ENCODE measurements at regions not wholly inside any gene's neighbourhood (a gene's known extent, or its start where the extent isn't known, plus 50 kb on each side); places are given as distances from the start of the nearest gene placed in this dataset.

DNA sequence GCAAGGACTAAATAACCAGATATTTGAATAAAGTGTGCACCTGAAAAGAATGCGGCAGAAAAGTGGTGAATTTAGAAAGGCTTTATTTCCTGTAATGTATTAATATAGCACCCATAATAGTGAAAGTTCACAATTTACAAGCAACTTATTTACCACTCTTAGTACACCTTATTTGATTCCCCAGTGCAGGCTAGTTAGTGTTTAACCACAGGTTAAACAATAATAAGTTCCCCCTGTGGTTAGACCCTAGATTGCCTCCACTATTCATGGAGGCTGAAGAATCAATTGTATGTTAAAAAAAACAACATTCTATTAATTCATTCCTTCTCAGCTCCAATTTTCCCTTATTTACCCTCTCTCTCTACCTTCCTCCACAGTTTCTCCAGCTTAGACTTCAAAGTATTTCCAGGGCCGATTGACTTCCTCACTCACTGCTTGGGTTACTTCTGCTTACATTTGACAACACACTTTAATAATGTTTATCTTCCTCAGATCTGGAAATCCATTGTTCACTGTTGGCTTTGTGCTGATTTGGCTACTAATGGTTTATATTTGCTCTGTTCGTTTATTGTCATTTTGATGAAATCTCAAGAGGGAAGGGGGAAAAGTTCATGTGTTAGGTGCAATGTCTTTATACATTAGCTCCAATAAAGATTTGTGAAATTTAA, 796.3 kb downstream of the BRINP3 start:
- no peak overlapping the region for H3K18ac ChIP-seq (ENCODE audit: low read length)
- no peaks in the 10 kb centered on the region for H3K79me2 ChIP-seq (ENCODE audit: control insufficient read depth, insufficient read depth, low read length, poor library complexity)
- H3K9ac ChIP-seq (ENCODE audit: low read length): no peak overlapping the region
- no peak overlapping the region for H2BK5ac ChIP-seq (ENCODE audit: low read depth, low read length, poor library complexity)
- no peaks in the 10 kb centered on the region for H3K4me1 ChIP-seq (ENCODE audit: control insufficient read depth in 1 of 2, insufficient read depth in 2 of 2, low read length in 2 of 2)
- no peaks in the 10 kb centered on the region for H3K79me1 ChIP-seq (ENCODE audit: low read length)
- no peak overlapping the region for H3K4me3 ChIP-seq (ENCODE audit: low read depth, low read length)
- H2AFZ ChIP-seq (ENCODE audit: insufficient read depth, low read length, poor library complexity): no peak overlapping the region
- WGBS (ENCODE audit: extremely low coverage, insufficient coverage, insufficient read length): no CpG with 5 or more reads among the region's 3 CpGs
- H3K27me3 ChIP-seq (ENCODE audit: insufficient read depth, low read length): no peaks in the 10 kb centered on the region
- H4K8ac ChIP-seq (ENCODE audit: low read depth, low read length): no peak overlapping the region
- H3K4me2 ChIP-seq (ENCODE audit: low read length): no peak overlapping the region
- no peaks in the 10 kb centered on the region for H3K36me3 ChIP-seq (ENCODE audit: control insufficient read depth in 1 of 2, insufficient read depth in 2 of 2, low read length in 2 of 2)
- no peak overlapping the region for H4K91ac ChIP-seq (ENCODE audit: low read depth, low read length)
- no peak for DNase-seq
- no peak overlapping the region for H3K27ac ChIP-seq (ENCODE audit: low read depth, low read length)
- no peaks in the 10 kb centered on the region for H3K9me3 ChIP-seq (ENCODE audit: insufficient read depth, low read depth, low read length)
- H2AK5ac ChIP-seq (ENCODE audit: low read length): no peak overlapping the region
- H3K23ac ChIP-seq (ENCODE audit: low read length): no peak overlapping the region
- no peak overlapping the region for H2BK120ac ChIP-seq (ENCODE audit: insufficient read depth, low read length, poor library complexity)
- no peak overlapping the region for H3K4ac ChIP-seq (ENCODE audit: low read depth, low read length)
- no peak overlapping the region for H4K12ac ChIP-seq (ENCODE audit: low read depth, low read length)
- H3K14ac ChIP-seq (ENCODE audit: low read length): no peak overlapping the region
- no peak overlapping the region for H2BK12ac ChIP-seq (ENCODE audit: low read length)

- Histone ChIP-seq H3K4me2 (ENCODE audit: low read length) (no peak overlapping the region), H3K23ac (ENCODE audit: low read length) (no peak overlapping the region), H3K9me3 (ENCODE audit: insufficient read depth, low read depth, low read length) (no peaks in the 10 kb centered on the region), H4K12ac (ENCODE audit: low read depth, low read length) (no peak overlapping the region), H2BK120ac (ENCODE audit: insufficient read depth, low read length, poor library complexity) (no peak overlapping the region), H3K9ac (ENCODE audit: low read length) (no peak overlapping the region), H2AK5ac (ENCODE audit: low read length) (no peak overlapping the region), H4K91ac (ENCODE audit: low read depth, low read length) (no peak overlapping the region), H2BK12ac (ENCODE audit: low read length) (no peak overlapping the region), H2BK5ac (ENCODE audit: low read depth, low read length, poor library complexity) (no peak overlapping the region), H3K36me3 (ENCODE audit: control insufficient read depth in 1 of 2, insufficient read depth in 2 of 2, low read length in 2 of 2) (no peaks in the 10 kb centered on the region), H4K8ac (ENCODE audit: low read depth, low read length) (no peak overlapping the region), H3K27ac (ENCODE audit: low read depth, low read length) (no peak overlapping the region), H3K79me2 (ENCODE audit: control insufficient read depth, insufficient read depth, low read length, poor library complexity) (no peaks in the 10 kb centered on the region), H3K14ac (ENCODE audit: low read length) (no peak overlapping the region), H2AFZ (ENCODE audit: insufficient read depth, low read length, poor library complexity) (no peak overlapping the region), H3K18ac (ENCODE audit: low read length) (no peak overlapping the region), H3K27me3 (ENCODE audit: insufficient read depth, low read length) (no peaks in the 10 kb centered on the region), H3K79me1 (ENCODE audit: low read length) (no peaks in the 10 kb centered on the region), H3K4me1 (ENCODE audit: control insufficient read depth in 1 of 2, insufficient read depth in 2 of 2, low read length in 2 of 2) (no peaks in the 10 kb centered on the region), H3K4ac (ENCODE audit: low read depth, low read length) (no peak overlapping the region), H3K4me3 (ENCODE audit: low read depth, low read length) (no peak overlapping the region)
- no CpG with 5 or more reads among the region's 3 CpGs for WGBS (ENCODE audit: extremely low coverage, insufficient coverage, insufficient read length)
- DNase-seq: peak in 1 of 2 donors; percentile 36
Observed at GRCh38 chr1:189682591-189682990, 795.1 kb downstream of the BRINP3 start.

DNA sequence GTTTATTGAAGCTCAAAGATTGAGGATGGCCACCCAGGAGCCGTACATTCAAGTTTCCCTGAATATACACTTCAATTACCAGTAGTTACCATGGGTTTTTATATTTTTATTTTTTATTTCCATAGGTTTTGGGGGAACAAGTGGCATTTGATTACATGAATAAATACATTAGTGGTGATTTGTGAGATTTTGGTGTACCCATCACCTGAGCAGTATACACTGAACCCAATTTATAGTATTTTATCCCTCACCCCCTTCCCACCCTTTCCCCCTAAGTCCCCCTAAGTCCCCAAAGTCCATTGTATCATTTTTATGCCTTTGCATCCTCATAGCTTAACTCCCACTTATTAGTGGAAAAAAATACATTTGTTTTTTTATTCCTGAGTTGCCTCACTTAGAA, 791.4 kb downstream of the BRINP3 start:
- no peak overlapping the region for H2AFZ ChIP-seq (ENCODE audit: insufficient read depth, low read length, poor library complexity)
- H4K8ac ChIP-seq (ENCODE audit: low read depth, low read length): no peak overlapping the region
- H3K9ac ChIP-seq (ENCODE audit: low read length): no peak overlapping the region
- no peaks in the 10 kb centered on the region for H3K27me3 ChIP-seq (ENCODE audit: insufficient read depth, low read length)
- no peak overlapping the region for H3K4me2 ChIP-seq (ENCODE audit: low read length)
- H3K9me3 ChIP-seq (ENCODE audit: insufficient read depth, low read depth, low read length): no peaks in the 10 kb centered on the region
- H4K91ac ChIP-seq (ENCODE audit: low read depth, low read length): no peak overlapping the region
- H3K14ac ChIP-seq (ENCODE audit: low read length): no peak overlapping the region
- H3K27ac ChIP-seq (ENCODE audit: low read depth, low read length): no peak overlapping the region
- no peak overlapping the region for H3K23ac ChIP-seq (ENCODE audit: low read length)
- H2BK120ac ChIP-seq (ENCODE audit: insufficient read depth, low read length, poor library complexity): no peak overlapping the region
- H3K4me3 ChIP-seq (ENCODE audit: low read depth, low read length): no peak overlapping the region
- no peak overlapping the region for H2BK12ac ChIP-seq (ENCODE audit: low read length)
- no peaks in the 10 kb centered on the region for H3K79me2 ChIP-seq (ENCODE audit: control insufficient read depth, insufficient read depth, low read length, poor library complexity)
- no peak overlapping the region for H3K18ac ChIP-seq (ENCODE audit: low read length)
- no peak overlapping the region for H2BK5ac ChIP-seq (ENCODE audit: low read depth, low read length, poor library complexity)
- no CpG with 5 or more reads among the region's 1 CpG for WGBS (ENCODE audit: extremely low coverage, insufficient coverage, insufficient read length)
- no peak overlapping the region for H3K4ac ChIP-seq (ENCODE audit: low read depth, low read length)
- H2AK5ac ChIP-seq (ENCODE audit: low read length): no peak overlapping the region
- DNase-seq: no peak
- no peaks in the 10 kb centered on the region for H3K4me1 ChIP-seq (ENCODE audit: control insufficient read depth in 1 of 2, insufficient read depth in 2 of 2, low read length in 2 of 2)
- H3K36me3 ChIP-seq (ENCODE audit: control insufficient read depth in 1 of 2, insufficient read depth in 2 of 2, low read length in 2 of 2): no peaks in the 10 kb centered on the region
- H4K12ac ChIP-seq (ENCODE audit: low read depth, low read length): no peak overlapping the region
- no peaks in the 10 kb centered on the region for H3K79me1 ChIP-seq (ENCODE audit: low read length)

- H3K9me3 ChIP-seq (ENCODE audit: insufficient read depth, low read depth, low read length): no peaks in the 10 kb centered on the region
- H2BK120ac ChIP-seq (ENCODE audit: insufficient read depth, low read length, poor library complexity): no peak overlapping the region
- no peak overlapping the region for H3K27ac ChIP-seq (ENCODE audit: low read depth, low read length)
- no peak overlapping the region for H2AFZ ChIP-seq (ENCODE audit: insufficient read depth, low read length, poor library complexity)
- WGBS (ENCODE audit: extremely low coverage, insufficient coverage, insufficient read length): no CpG with 5 or more reads among the region's 2 CpGs
- H4K91ac ChIP-seq (ENCODE audit: low read depth, low read length): no peak overlapping the region
- H3K36me3 ChIP-seq (ENCODE audit: control insufficient read depth in 1 of 2, insufficient read depth in 2 of 2, low read length in 2 of 2): no peaks in the 10 kb centered on the region
- no peak for DNase-seq
- no peaks in the 10 kb centered on the region for H3K27me3 ChIP-seq (ENCODE audit: insufficient read depth, low read length)
- H3K4me3 ChIP-seq (ENCODE audit: low read depth, low read length): no peak overlapping the region
- no peak overlapping the region for H2BK12ac ChIP-seq (ENCODE audit: low read length)
- no peak overlapping the region for H3K4ac ChIP-seq (ENCODE audit: low read depth, low read length)
- no peak overlapping the region for H3K14ac ChIP-seq (ENCODE audit: low read length)
- no peak overlapping the region for H3K4me2 ChIP-seq (ENCODE audit: low read length)
- H3K79me2 ChIP-seq (ENCODE audit: control insufficient read depth, insufficient read depth, low read length, poor library complexity): no peaks in the 10 kb centered on the region
- no peak overlapping the region for H4K8ac ChIP-seq (ENCODE audit: low read depth, low read length)
- no peaks in the 10 kb centered on the region for H3K79me1 ChIP-seq (ENCODE audit: low read length)
- H3K18ac ChIP-seq (ENCODE audit: low read length): no peak overlapping the region
- H4K12ac ChIP-seq (ENCODE audit: low read depth, low read length): no peak overlapping the region
- no peak overlapping the region for H2AK5ac ChIP-seq (ENCODE audit: low read length)
- no peaks in the 10 kb centered on the region for H3K4me1 ChIP-seq (ENCODE audit: control insufficient read depth in 1 of 2, insufficient read depth in 2 of 2, low read length in 2 of 2)
- H3K23ac ChIP-seq (ENCODE audit: low read length): no peak overlapping the region
- no peak overlapping the region for H3K9ac ChIP-seq (ENCODE audit: low read length)
- no peak overlapping the region for H2BK5ac ChIP-seq (ENCODE audit: low read depth, low read length, poor library complexity)
Observed at GRCh38 chr1:189693140-189693539, 784.5 kb downstream of the BRINP3 start.

All from trophoblast cell (in vitro differentiated cells and primary cell).